Transverse colon (tissue), 4 donors: ENCODE measurements at regions not wholly inside any gene's neighbourhood (a gene's known extent, or its start where the extent isn't known, plus 50 kb on each side); places are given as distances from the start of the nearest gene placed in this dataset.

Experiments
- EP300 ChIP-seq: sonication (generic); formaldehyde crosslinking; IDR thresholded peaks from one replicate; pipeline ENCODE4 v1.6.1; 2017; ENCODE audit warnings: antibody characterized with exemption, low read depth
- POLR2A ChIP-seq: fragments of 450-650 bp; IDR thresholded peaks from one replicate; pipeline ENCODE4 v1.6.1; 2016; ENCODE audit warnings: antibody characterized with exemption, mild to moderate bottlenecking, moderate library complexity
- POLR2AphosphoS5 ChIP-seq, 3 donors: sonication (generic); formaldehyde crosslinking; IDR thresholded peaks; one replicate each; pipeline ENCODE4 v1.6.1; 2016; ENCODE audit warnings: antibody characterized with exemption in 3 of 3
- TF ChIP-seq, protein P1 (sequence below), 5 experiments: fragments of 200-600 bp in 3 of 5; fragments of 450-650 bp in 2 of 5; sonication (generic) in 3 of 5; IDR thresholded peaks; 1 replicate in 2 of 5; 2 replicates in 3 of 5; pipeline ENCODE4 v1.5.1; 2016 to 2017; ENCODE audit warnings: antibody characterized with exemption in 5 of 5, inconsistent platforms in 3 of 5, mild to moderate bottlenecking in 2 of 5, moderate library complexity in 1 of 5

DNA sequence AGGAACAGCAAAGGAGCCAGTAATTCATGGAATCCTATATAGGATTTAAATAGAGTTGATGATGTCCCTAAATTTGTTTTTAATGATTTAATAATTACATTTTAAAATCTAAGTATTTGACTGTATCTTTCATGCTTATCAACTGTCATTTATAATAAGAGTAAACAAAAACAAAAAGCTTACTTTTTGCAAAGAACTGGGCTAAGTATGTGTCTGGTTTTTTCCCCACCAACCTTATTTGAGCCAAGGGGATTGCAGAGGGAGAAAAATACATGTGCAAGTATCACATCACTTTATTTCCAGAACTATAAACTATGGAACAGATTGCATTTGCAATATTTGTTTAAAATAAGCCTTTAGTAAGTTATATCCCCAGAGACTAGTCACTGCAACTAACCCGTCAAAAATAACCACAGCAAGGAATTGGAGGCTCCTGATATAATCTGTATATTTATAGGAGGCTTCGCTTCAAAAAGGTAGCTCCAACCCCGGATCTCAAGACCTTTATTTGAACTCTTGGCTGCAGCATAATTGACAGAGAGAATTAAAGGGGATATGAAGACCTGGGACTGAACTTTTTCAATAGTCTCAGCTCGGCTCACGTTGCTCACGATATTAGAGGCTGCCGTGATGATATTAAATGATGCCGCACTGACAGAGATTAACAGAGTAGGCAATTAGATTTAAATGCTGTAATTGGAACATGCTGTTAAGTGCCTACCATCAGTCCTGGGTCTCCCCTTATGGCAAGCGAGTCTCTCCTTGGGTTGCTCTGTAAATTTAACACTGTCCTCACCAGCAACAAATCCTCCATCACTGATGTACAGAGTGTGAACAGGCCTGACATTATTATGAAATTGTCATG is 329.1 kb upstream of the NFIA start:
- TF ChIP-seq EP300 (no peak), POLR2A (no peak), POLR2AphosphoS5 (IDR thresholded peaks at IDR 0.05) (no peak)
- TF ChIP-seq, protein P1, sequence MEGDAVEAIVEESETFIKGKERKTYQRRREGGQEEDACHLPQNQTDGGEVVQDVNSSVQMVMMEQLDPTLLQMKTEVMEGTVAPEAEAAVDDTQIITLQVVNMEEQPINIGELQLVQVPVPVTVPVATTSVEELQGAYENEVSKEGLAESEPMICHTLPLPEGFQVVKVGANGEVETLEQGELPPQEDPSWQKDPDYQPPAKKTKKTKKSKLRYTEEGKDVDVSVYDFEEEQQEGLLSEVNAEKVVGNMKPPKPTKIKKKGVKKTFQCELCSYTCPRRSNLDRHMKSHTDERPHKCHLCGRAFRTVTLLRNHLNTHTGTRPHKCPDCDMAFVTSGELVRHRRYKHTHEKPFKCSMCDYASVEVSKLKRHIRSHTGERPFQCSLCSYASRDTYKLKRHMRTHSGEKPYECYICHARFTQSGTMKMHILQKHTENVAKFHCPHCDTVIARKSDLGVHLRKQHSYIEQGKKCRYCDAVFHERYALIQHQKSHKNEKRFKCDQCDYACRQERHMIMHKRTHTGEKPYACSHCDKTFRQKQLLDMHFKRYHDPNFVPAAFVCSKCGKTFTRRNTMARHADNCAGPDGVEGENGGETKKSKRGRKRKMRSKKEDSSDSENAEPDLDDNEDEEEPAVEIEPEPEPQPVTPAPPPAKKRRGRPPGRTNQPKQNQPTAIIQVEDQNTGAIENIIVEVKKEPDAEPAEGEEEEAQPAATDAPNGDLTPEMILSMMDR (IDR thresholded peaks at IDR 0.05): no peak
